ENCODE measurements at regions not wholly inside any gene's neighbourhood (a gene's known extent, or its start where the extent isn't known, plus 50 kb on each side); places are given as distances from the start of the nearest gene placed in this dataset.
A peak's percentile ranks its signal among the peaks of the same experiment; 100 is the strongest.

DNA sequence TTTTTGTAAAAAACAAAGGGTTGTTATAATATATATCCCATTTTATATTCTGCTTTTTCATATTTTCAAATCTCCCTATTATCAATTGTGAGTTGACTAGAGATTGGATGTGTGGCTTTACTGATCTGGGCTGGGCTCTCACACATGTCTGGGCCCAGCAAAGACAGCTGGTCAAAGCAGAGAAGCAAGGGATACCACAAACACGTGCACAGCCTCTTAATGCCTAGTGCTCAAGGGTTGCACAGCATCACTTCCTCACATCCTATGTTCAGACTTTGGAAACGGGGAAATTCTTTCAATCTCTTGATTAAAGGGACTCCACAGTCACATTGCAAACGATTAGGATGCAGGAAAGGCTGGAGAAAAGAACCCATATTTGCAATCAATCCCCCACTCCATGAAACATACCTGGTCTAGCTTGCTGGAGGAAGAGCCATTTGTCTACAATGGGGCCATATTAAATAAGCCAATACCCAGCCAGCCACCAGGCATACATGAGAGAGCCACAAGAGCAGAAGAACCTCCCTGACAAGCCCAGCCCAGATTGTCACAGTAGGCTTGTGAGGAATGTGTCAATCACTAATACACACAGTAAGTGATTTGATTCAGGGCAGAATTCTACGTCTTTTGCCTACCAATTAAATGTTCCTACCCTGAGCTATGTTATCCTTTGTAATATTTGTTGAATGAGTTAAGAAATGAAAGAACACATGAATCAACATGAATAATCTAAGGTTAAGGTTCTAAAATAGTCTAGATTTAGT, 431.2 kb downstream of the TNS3 start:
- peak overlapping the region; percentile 92 for H2BK15ac ChIP-seq (ENCODE audit: low read depth, low read length)
- in situ Hi-C loops (cut with MboI; ENCODE audit: low sequenced_read_pairs), result no loop called here
- ChIA-PET POLR2A (ENCODE audit: unreplicated experiment) (no interaction called here), CTCF (interaction anchor here (1.3 kb wide), 1 partner anchor 29 kb away, joined by 3 read pairs; no protein-coding TSS in a partner anchor)
- peak overlapping the region; percentile 80 for H2AK5ac ChIP-seq (ENCODE audit: low read depth, low read length)
- H3K27ac ChIP-seq (ENCODE audit: insufficient read depth, low read length), result peak overlapping the region; percentile 63; the same call in 1 of the 2 replicates
- H3K18ac ChIP-seq (ENCODE audit: low read depth, low read length), result peak overlapping the region; percentile 93
- peak overlapping the region; percentile 68 to 69 for H4K8ac ChIP-seq (ENCODE audit: low read depth in 2 of 2, low read length in 2 of 2)
- intact Hi-C loops (cut with micrococcal nuclease), result no loop called here
- H3K9me1 ChIP-seq (ENCODE audit: insufficient read depth, low read length), result peaks cover 14% of the 10 kb centered on the region
- H3K56ac ChIP-seq (ENCODE audit: extremely low read depth, insufficient read depth, low read length), result 0 out of 2 replicates have a peak overlapping the region, but pooled peaks have one; percentile 17
- H3K14ac ChIP-seq (replicated peaks; ENCODE audit: low read depth, low read length), result peak overlapping the region; percentile 55
- H3K36me3 ChIP-seq (ENCODE audit: control insufficient read depth, insufficient read depth, low read length), result no peaks in the 10 kb centered on the region
- DNase-seq, result no peak
- no peak overlapping the region for H2AK9ac ChIP-seq (replicated peaks; ENCODE audit: low read depth, low read length, poor library complexity)
- no peak overlapping the region for H2AFZ ChIP-seq (replicated peaks; ENCODE audit: low read length, poor library complexity)
- H3K4me3 ChIP-seq (ENCODE audit: insufficient read depth, low read depth, low read length), result no peak overlapping the region
- H4K91ac ChIP-seq (ENCODE audit: insufficient read depth, low read depth, low read length), result peak overlapping the region; percentile 81
- ATAC-seq (ENCODE audit: low read depth), result no peak
- no peak overlapping the region for H3K4me2 ChIP-seq (ENCODE audit: low read depth, low read length)
- peaks cover 4% of the 10 kb centered on the region; the same call in 1 of the 2 replicates for H3K9me3 ChIP-seq (ENCODE audit: control insufficient read depth, insufficient read depth, low read length)
- H3K27me3 ChIP-seq (ENCODE audit: control insufficient read depth, insufficient read depth, low read length), result no peaks in the 10 kb centered on the region
- peak overlapping the region; percentile 75 for H4K5ac ChIP-seq (ENCODE audit: low read depth, low read length)
- no peak overlapping the region for H3K9ac ChIP-seq (ENCODE audit: low read depth, low read length)
- dilution Hi-C loops (cut with HindIII; ENCODE audit: low sequenced_read_pairs, unreplicated experiment), result no loop called here
- no TSS peak for BruUV-seq (replicated peaks)
- H2BK5ac ChIP-seq (ENCODE audit: low read depth, low read length, poor library complexity, severe bottlenecking), result peak overlapping the region; percentile 84
- no peaks in the 10 kb centered on the region for H3K79me1 ChIP-seq (ENCODE audit: low read depth in 1 of 2, low read length in 2 of 2)
- H3K4ac ChIP-seq (ENCODE audit: low read depth, low read length), result peak overlapping the region; percentile 65
- peak overlapping the region; percentile 64 for H2BK120ac ChIP-seq (ENCODE audit: low read depth, low read length)
- H4K20me1 ChIP-seq (ENCODE audit: insufficient read depth, low read length), result no peaks in the 10 kb centered on the region
- H2BK20ac ChIP-seq (ENCODE audit: low read depth, low read length), result peak overlapping the region; percentile 76
- peaks cover 32% of the 10 kb centered on the region for H3K4me1 ChIP-seq (ENCODE audit: control insufficient read depth, insufficient read depth, low read length)
- peak overlapping the region; percentile 53 for H3K23ac ChIP-seq (ENCODE audit: low read depth, low read length)
- 100% methylated on average over 1 of the region's 4 CpGs; no CpG with 5 or more reads in 1 of the 2 experiments for WGBS, 2 experiments (ENCODE audit: extremely low coverage in 2 of 2, insufficient read length in 1 of 2)
- TF ChIP-seq, protein P1, sequence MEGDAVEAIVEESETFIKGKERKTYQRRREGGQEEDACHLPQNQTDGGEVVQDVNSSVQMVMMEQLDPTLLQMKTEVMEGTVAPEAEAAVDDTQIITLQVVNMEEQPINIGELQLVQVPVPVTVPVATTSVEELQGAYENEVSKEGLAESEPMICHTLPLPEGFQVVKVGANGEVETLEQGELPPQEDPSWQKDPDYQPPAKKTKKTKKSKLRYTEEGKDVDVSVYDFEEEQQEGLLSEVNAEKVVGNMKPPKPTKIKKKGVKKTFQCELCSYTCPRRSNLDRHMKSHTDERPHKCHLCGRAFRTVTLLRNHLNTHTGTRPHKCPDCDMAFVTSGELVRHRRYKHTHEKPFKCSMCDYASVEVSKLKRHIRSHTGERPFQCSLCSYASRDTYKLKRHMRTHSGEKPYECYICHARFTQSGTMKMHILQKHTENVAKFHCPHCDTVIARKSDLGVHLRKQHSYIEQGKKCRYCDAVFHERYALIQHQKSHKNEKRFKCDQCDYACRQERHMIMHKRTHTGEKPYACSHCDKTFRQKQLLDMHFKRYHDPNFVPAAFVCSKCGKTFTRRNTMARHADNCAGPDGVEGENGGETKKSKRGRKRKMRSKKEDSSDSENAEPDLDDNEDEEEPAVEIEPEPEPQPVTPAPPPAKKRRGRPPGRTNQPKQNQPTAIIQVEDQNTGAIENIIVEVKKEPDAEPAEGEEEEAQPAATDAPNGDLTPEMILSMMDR (conservative IDR thresholded peaks at IDR 0.05; ENCODE audit: low read depth, low read length), result no peak
- no peak for TF ChIP-seq BHLHE40 (IDR thresholded peaks at IDR 0.05; ENCODE audit: low read depth, low read length)
- no peak for TF ChIP-seq NFE2L2 (IDR thresholded peaks at IDR 0.05; ENCODE audit: low read depth, low read length)
- TF ChIP-seq MAFK (IDR thresholded peaks at IDR 0.05; ENCODE audit: low read depth, low read length), result no peak
- no peak for TF ChIP-seq MAZ (IDR thresholded peaks at IDR 0.05; ENCODE audit: borderline replicate concordance, low read depth, low read length)
- no peak for TF ChIP-seq CHD1 (IDR thresholded peaks at IDR 0.05; ENCODE audit: low read depth, low read length)
- TF ChIP-seq, protein P2, sequence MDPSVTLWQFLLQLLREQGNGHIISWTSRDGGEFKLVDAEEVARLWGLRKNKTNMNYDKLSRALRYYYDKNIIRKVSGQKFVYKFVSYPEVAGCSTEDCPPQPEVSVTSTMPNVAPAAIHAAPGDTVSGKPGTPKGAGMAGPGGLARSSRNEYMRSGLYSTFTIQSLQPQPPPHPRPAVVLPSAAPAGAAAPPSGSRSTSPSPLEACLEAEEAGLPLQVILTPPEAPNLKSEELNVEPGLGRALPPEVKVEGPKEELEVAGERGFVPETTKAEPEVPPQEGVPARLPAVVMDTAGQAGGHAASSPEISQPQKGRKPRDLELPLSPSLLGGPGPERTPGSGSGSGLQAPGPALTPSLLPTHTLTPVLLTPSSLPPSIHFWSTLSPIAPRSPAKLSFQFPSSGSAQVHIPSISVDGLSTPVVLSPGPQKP (IDR thresholded peaks at IDR 0.05; ENCODE audit: borderline replicate concordance, low read depth, low read length), result no peak
- TF ChIP-seq, protein P3, sequence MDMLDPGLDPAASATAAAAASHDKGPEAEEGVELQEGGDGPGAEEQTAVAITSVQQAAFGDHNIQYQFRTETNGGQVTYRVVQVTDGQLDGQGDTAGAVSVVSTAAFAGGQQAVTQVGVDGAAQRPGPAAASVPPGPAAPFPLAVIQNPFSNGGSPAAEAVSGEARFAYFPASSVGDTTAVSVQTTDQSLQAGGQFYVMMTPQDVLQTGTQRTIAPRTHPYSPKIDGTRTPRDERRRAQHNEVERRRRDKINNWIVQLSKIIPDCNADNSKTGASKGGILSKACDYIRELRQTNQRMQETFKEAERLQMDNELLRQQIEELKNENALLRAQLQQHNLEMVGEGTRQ (IDR thresholded peaks at IDR 0.05; ENCODE audit: low read depth, low read length), result no peak
- no peak for TF ChIP-seq POLR2A (IDR thresholded peaks at IDR 0.05; ENCODE audit: low read depth, low read length)
- TF ChIP-seq RFX5 (IDR thresholded peaks at IDR 0.05; ENCODE audit: low read depth, low read length), result no peak
- TF ChIP-seq RCOR1 (IDR thresholded peaks at IDR 0.05; ENCODE audit: insufficient replicate concordance, low read length), result no peak
- TF ChIP-seq MXI1 (IDR thresholded peaks at IDR 0.05; ENCODE audit: borderline replicate concordance, low read depth, low read length), result no peak
- no peak for TF ChIP-seq RAD21 (IDR thresholded peaks at IDR 0.05; ENCODE audit: low read length)
- no peak for TF ChIP-seq SMC3 (IDR thresholded peaks at IDR 0.05; ENCODE audit: low read depth, low read length)
- TF ChIP-seq FOS (IDR thresholded peaks at IDR 0.05; ENCODE audit: low read depth, low read length), result no peak

Data from IMR-90 (cell line).